ENCODE measurements at regions not wholly inside any gene's neighbourhood (a gene's known extent, or its start where the extent isn't known, plus 50 kb on each side); places are given as distances from the start of the nearest gene placed in this dataset.
"Not testable (repeated sequence)": the region's sequence is repeated elsewhere in the genome, so short reads cannot be mapped to it uniquely, and the experiment has no call there.

- CTCF ChIA-PET: no interaction called here
- TF ChIP-seq CTCF (IDR thresholded peaks at IDR 0.05; ENCODE audit: insufficient read depth, low read length, missing control alignments): no peak
- H3K4me3 ChIP-seq (ENCODE audit: low read depth, low read length): no peak overlapping the region
- DNase-seq (ENCODE audit: low read depth, low spot score): no peak
- POLR2A ChIA-PET: no interaction called here
Observed at GRCh38 chrX:40371376-40371775, 209.4 kb upstream of the ATP6AP2 start.

- ChIA-PET CTCF (no interaction called here), POLR2A (no interaction called here)
- no peak overlapping the region for H3K4me3 ChIP-seq (ENCODE audit: low read depth, low read length)
- no peak for TF ChIP-seq CTCF (IDR thresholded peaks at IDR 0.05; ENCODE audit: insufficient read depth, low read length, missing control alignments)
- no peak for DNase-seq (ENCODE audit: low read depth, low spot score)
Observed at GRCh38 chrX:40368611-40369061, 212.1 kb upstream of the ATP6AP2 start.

- CTCF ChIA-PET: no interaction called here
- no peak overlapping the region for H3K4me3 ChIP-seq (ENCODE audit: low read depth, low read length)
- no peak for TF ChIP-seq CTCF (IDR thresholded peaks at IDR 0.05; ENCODE audit: insufficient read depth, low read length, missing control alignments)
- POLR2A ChIA-PET: no interaction called here
- DNase-seq (ENCODE audit: low read depth, low spot score): no peak
Observed at GRCh38 chrX:40366661-40367060, 214.1 kb upstream of the ATP6AP2 start.

GRCh38 chrX:40362291-40362690, 218.5 kb upstream of the ATP6AP2 start:
- POLR2A ChIA-PET; DNase-seq (ENCODE audit: low read depth, low spot score); H3K4me3 ChIP-seq (ENCODE audit: low read depth, low read length); CTCF ChIA-PET: not testable (repeated sequence)

- ChIA-PET POLR2A (no interaction called here), CTCF (no interaction called here)
- DNase-seq (ENCODE audit: low read depth, low spot score): no peak
- no peak overlapping the region for H3K4me3 ChIP-seq (ENCODE audit: low read depth, low read length)
- no peak for TF ChIP-seq CTCF (IDR thresholded peaks at IDR 0.05; ENCODE audit: insufficient read depth, low read length, missing control alignments)
Observed at GRCh38 chrX:40360557-40360956, 220.2 kb upstream of the ATP6AP2 start.

GRCh38 chrX:40359593-40359992, 221.2 kb upstream of the ATP6AP2 start:
- TF ChIP-seq CTCF (IDR thresholded peaks at IDR 0.05; ENCODE audit: insufficient read depth, low read length, missing control alignments): no peak
- DNase-seq (ENCODE audit: low read depth, low spot score): no peak
- ChIA-PET POLR2A (no interaction called here), CTCF (no interaction called here)
- H3K4me3 ChIP-seq (ENCODE audit: low read depth, low read length): no peak overlapping the region

GRCh38 chrX:40358994-40359393, 221.8 kb upstream of the ATP6AP2 start:
- ChIA-PET POLR2A (no interaction called here), CTCF (no interaction called here)
- no peak for DNase-seq (ENCODE audit: low read depth, low spot score)
- no peak for TF ChIP-seq CTCF (IDR thresholded peaks at IDR 0.05; ENCODE audit: insufficient read depth, low read length, missing control alignments)
- H3K4me3 ChIP-seq (ENCODE audit: low read depth, low read length): no peak overlapping the region
